ENCODE measurements at regions not wholly inside any gene's neighbourhood (a gene's known extent, or its start where the extent isn't known, plus 50 kb on each side); places are given as distances from the start of the nearest gene placed in this dataset.

- no peak for DNase-seq (ENCODE audit: low read depth in 1 of 2, low spot score in 1 of 2)
- Histone ChIP-seq H3K27ac (replicated peaks) (no peak overlapping the region), H3K4me3 (replicated peaks; ENCODE audit: insufficient read depth, low read length) (no peak overlapping the region), H3K27me3 (ENCODE audit: insufficient read depth, poor library complexity, severe bottlenecking) (peaks cover 2% of the 10 kb centered on the region)
- TF ChIP-seq REST (IDR thresholded peaks at IDR 0.05; ENCODE audit: insufficient replicate concordance, low read depth) (no peak), GABPA (IDR thresholded peaks at IDR 0.05; ENCODE audit: low read depth) (no peak), POLR2AphosphoS5 (IDR thresholded peaks at IDR 0.05; ENCODE audit: low read depth) (no peak)
These were observed 190.3 kb upstream of the ONECUT1 start for GRCh38 chr15:52980446-52980845.

GRCh38 chr15:52976516-52977075, 186.5 kb upstream of the ONECUT1 start:
- H3K27ac ChIP-seq (replicated peaks), result no peak overlapping the region
- no peak for DNase-seq (ENCODE audit: low read depth in 1 of 2, low spot score in 1 of 2)
- no peaks in the 10 kb centered on the region for H3K27me3 ChIP-seq (ENCODE audit: insufficient read depth, poor library complexity, severe bottlenecking)
- H3K4me3 ChIP-seq (replicated peaks; ENCODE audit: insufficient read depth, low read length), result no peak overlapping the region
- TF ChIP-seq SPI1 (IDR thresholded peaks at IDR 0.05; ENCODE audit: borderline replicate concordance, low read depth), result no peak
- TF ChIP-seq GABPA (IDR thresholded peaks at IDR 0.05; ENCODE audit: low read depth), result no peak
- no peak for TF ChIP-seq REST (IDR thresholded peaks at IDR 0.05; ENCODE audit: insufficient replicate concordance, low read depth)
- TF ChIP-seq CTCF (IDR thresholded peaks at IDR 0.05; ENCODE audit: insufficient read depth, low read length), result no peak

- no peak overlapping the region for H3K4me3 ChIP-seq (replicated peaks; ENCODE audit: insufficient read depth, low read length)
- TF ChIP-seq REST (IDR thresholded peaks at IDR 0.05; ENCODE audit: insufficient replicate concordance, low read depth), result no peak
- TF ChIP-seq SPI1 (IDR thresholded peaks at IDR 0.05; ENCODE audit: borderline replicate concordance, low read depth), result no peak
- no peak for TF ChIP-seq CTCF (IDR thresholded peaks at IDR 0.05; ENCODE audit: insufficient read depth, low read length)
- TF ChIP-seq GABPA (IDR thresholded peaks at IDR 0.05; ENCODE audit: low read depth), result no peak
- no peak for TF ChIP-seq POLR2AphosphoS5 (IDR thresholded peaks at IDR 0.05; ENCODE audit: low read depth)
- no peak overlapping the region for H3K27ac ChIP-seq (replicated peaks)
- DNase-seq (ENCODE audit: low read depth in 1 of 2, low spot score in 1 of 2), result no peak
- no peaks in the 10 kb centered on the region for H3K27me3 ChIP-seq (ENCODE audit: insufficient read depth, poor library complexity, severe bottlenecking)
These were observed 185.9 kb upstream of the ONECUT1 start for GRCh38 chr15:52975941-52976449.

Data from HL-60 (cell line).